SK-N-SH (cell line): ENCODE measurements at regions not wholly inside any gene's neighbourhood (a gene's known extent, or its start where the extent isn't known, plus 50 kb on each side); places are given as distances from the start of the nearest gene placed in this dataset.

Experiments used
- CHD2 ChIP-seq: fragments of 150-350 bp; IDR thresholded peaks from 2 replicates; pipeline ENCODE4 v1.6.1; 2018; ENCODE audit warnings: low read length; ENCODE audit not compliant: partially characterized antibody
- NRF1 ChIP-seq: IDR thresholded peaks from 2 replicates; pipeline ENCODE4 v1.6.1; 2012; ENCODE audit warnings: low read depth, mild to moderate bottlenecking, low read length
- TF ChIP-seq, protein P1 (sequence below): fragments of 200-600 bp; sonication (generic); IDR thresholded peaks from 2 replicates; pipeline ENCODE4 v1.6.1; 2017; ENCODE audit warnings: antibody characterized with exemption, mild to moderate bottlenecking, moderate library complexity

DNA sequence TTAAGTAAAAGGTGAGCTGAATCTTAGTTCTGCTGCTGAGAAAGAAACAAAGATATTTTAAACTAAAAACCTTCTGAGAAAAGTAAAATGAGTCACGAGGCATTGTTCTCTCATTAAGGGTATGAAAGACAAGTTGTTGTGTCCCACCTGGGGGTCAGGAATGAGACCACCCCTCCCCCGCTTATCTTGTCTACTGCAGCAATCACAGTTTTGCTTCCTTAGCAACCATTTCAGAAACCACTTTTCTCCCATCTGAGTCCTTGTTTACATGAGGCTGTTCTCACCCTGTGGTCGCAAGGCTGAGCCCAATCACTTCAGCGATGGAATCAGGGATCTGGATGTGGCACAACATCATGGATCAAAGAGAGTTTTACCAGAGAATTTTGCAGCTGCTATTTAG, 377.6 kb upstream of the NETO1 start:
- TF ChIP-seq CHD2 (no peak), NRF1 (no peak)
- TF ChIP-seq, protein P1, sequence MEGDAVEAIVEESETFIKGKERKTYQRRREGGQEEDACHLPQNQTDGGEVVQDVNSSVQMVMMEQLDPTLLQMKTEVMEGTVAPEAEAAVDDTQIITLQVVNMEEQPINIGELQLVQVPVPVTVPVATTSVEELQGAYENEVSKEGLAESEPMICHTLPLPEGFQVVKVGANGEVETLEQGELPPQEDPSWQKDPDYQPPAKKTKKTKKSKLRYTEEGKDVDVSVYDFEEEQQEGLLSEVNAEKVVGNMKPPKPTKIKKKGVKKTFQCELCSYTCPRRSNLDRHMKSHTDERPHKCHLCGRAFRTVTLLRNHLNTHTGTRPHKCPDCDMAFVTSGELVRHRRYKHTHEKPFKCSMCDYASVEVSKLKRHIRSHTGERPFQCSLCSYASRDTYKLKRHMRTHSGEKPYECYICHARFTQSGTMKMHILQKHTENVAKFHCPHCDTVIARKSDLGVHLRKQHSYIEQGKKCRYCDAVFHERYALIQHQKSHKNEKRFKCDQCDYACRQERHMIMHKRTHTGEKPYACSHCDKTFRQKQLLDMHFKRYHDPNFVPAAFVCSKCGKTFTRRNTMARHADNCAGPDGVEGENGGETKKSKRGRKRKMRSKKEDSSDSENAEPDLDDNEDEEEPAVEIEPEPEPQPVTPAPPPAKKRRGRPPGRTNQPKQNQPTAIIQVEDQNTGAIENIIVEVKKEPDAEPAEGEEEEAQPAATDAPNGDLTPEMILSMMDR = no peak
